ENCODE measurements at regions not wholly inside any gene's neighbourhood (a gene's known extent, or its start where the extent isn't known, plus 50 kb on each side); places are given as distances from the start of the nearest gene placed in this dataset.

GRCh38 chr11:95686265-95686664 is 103.3 kb downstream of the FAM76B start:
- Histone ChIP-seq H3K27ac (ENCODE audit: low read depth, low read length) (no peak overlapping the region), H3K9ac (ENCODE audit: low read length) (no peak overlapping the region), H3K27me3 (ENCODE audit: control insufficient read depth, insufficient read depth, low read length) (no peaks in the 10 kb centered on the region)

GRCh38 chr11:95684701-95685100 is 104.9 kb downstream of the FAM76B start:
- no peak overlapping the region for H3K4me3 ChIP-seq (ENCODE audit: low read length)
- H3K4me1 ChIP-seq (ENCODE audit: control insufficient read depth, insufficient read depth, low read length), result peaks cover 8% of the 10 kb centered on the region
- H3K27me3 ChIP-seq (ENCODE audit: control insufficient read depth, insufficient read depth, low read length), result no peaks in the 10 kb centered on the region
- H3K27ac ChIP-seq (ENCODE audit: low read depth, low read length), result no peak overlapping the region
- no peaks in the 10 kb centered on the region for H3K36me3 ChIP-seq (ENCODE audit: control insufficient read depth, insufficient read depth, low read length)
- H3K9ac ChIP-seq (ENCODE audit: low read length), result no peak overlapping the region

More at GRCh38 chr11:95686265-95686664, 103.3 kb downstream of the FAM76B start:
- Histone ChIP-seq H3K4me1 (ENCODE audit: control insufficient read depth, insufficient read depth, low read length) (no peaks in the 10 kb centered on the region), H3K4me3 (ENCODE audit: low read length) (no peak overlapping the region), H3K36me3 (ENCODE audit: control insufficient read depth, insufficient read depth, low read length) (no peaks in the 10 kb centered on the region)

GRCh38 chr11:95684170-95684569 is 105.4 kb downstream of the FAM76B start:
- Histone ChIP-seq H3K36me3 (ENCODE audit: control insufficient read depth, insufficient read depth, low read length) (no peaks in the 10 kb centered on the region), H3K4me1 (ENCODE audit: control insufficient read depth, insufficient read depth, low read length) (peaks cover 8% of the 10 kb centered on the region), H3K4me3 (ENCODE audit: low read length) (no peak overlapping the region), H3K27ac (ENCODE audit: low read depth, low read length) (no peak overlapping the region), H3K27me3 (ENCODE audit: control insufficient read depth, insufficient read depth, low read length) (no peaks in the 10 kb centered on the region), H3K9ac (ENCODE audit: low read length) (no peak overlapping the region)

- H3K4me3 ChIP-seq (ENCODE audit: low read length), result no peak overlapping the region
- peaks cover 8% of the 10 kb centered on the region for H3K4me1 ChIP-seq (ENCODE audit: control insufficient read depth, insufficient read depth, low read length)
- no peak overlapping the region for H3K27ac ChIP-seq (ENCODE audit: low read depth, low read length)
Observed at GRCh38 chr11:95682552-95682951, 107.0 kb downstream of the FAM76B start.

GRCh38 chr11:95680169-95680929 is 109.2 kb downstream of the FAM76B start:
- Histone ChIP-seq H3K4me3 (ENCODE audit: low read length) (no peak overlapping the region), H3K27ac (ENCODE audit: low read depth, low read length) (peak overlapping the region; percentile 8), H3K4me1 (ENCODE audit: control insufficient read depth, insufficient read depth, low read length) (peaks cover 8% of the 10 kb centered on the region), H3K36me3 (ENCODE audit: control insufficient read depth, insufficient read depth, low read length) (no peaks in the 10 kb centered on the region), H3K27me3 (ENCODE audit: control insufficient read depth, insufficient read depth, low read length) (no peaks in the 10 kb centered on the region), H3K9ac (ENCODE audit: low read length) (no peak overlapping the region)

More at GRCh38 chr11:95682552-95682951, 107.0 kb downstream of the FAM76B start:
- Histone ChIP-seq H3K27me3 (ENCODE audit: control insufficient read depth, insufficient read depth, low read length) (no peaks in the 10 kb centered on the region), H3K36me3 (ENCODE audit: control insufficient read depth, insufficient read depth, low read length) (no peaks in the 10 kb centered on the region), H3K9ac (ENCODE audit: low read length) (no peak overlapping the region)

- Histone ChIP-seq H3K27me3 (ENCODE audit: control insufficient read depth, insufficient read depth, low read length) (no peaks in the 10 kb centered on the region), H3K36me3 (ENCODE audit: control insufficient read depth, insufficient read depth, low read length) (no peaks in the 10 kb centered on the region), H3K4me3 (ENCODE audit: low read length) (no peak overlapping the region), H3K27ac (ENCODE audit: low read depth, low read length) (no peak overlapping the region), H3K9ac (ENCODE audit: low read length) (no peak overlapping the region), H3K4me1 (ENCODE audit: control insufficient read depth, insufficient read depth, low read length) (peaks cover 8% of the 10 kb centered on the region)
Observed at GRCh38 chr11:95678988-95679387, 110.6 kb downstream of the FAM76B start.

GRCh38 chr11:95676308-95676707 is 113.3 kb downstream of the FAM76B start:
- H3K4me3 ChIP-seq (ENCODE audit: low read length), result no peak overlapping the region
- H3K9ac ChIP-seq (ENCODE audit: low read length), result no peak overlapping the region
- no peaks in the 10 kb centered on the region for H3K36me3 ChIP-seq (ENCODE audit: control insufficient read depth, insufficient read depth, low read length)
- H3K27ac ChIP-seq (ENCODE audit: low read depth, low read length), result no peak overlapping the region
- peaks cover 8% of the 10 kb centered on the region for H3K4me1 ChIP-seq (ENCODE audit: control insufficient read depth, insufficient read depth, low read length)
- no peaks in the 10 kb centered on the region for H3K27me3 ChIP-seq (ENCODE audit: control insufficient read depth, insufficient read depth, low read length)

- H3K9ac ChIP-seq (ENCODE audit: low read length), result no peak overlapping the region
- no peaks in the 10 kb centered on the region for H3K36me3 ChIP-seq (ENCODE audit: control insufficient read depth, insufficient read depth, low read length)
- no peak overlapping the region for H3K27ac ChIP-seq (ENCODE audit: low read depth, low read length)
- H3K4me1 ChIP-seq (ENCODE audit: control insufficient read depth, insufficient read depth, low read length), result peaks cover 4% of the 10 kb centered on the region
- H3K27me3 ChIP-seq (ENCODE audit: control insufficient read depth, insufficient read depth, low read length), result no peaks in the 10 kb centered on the region
- no peak overlapping the region for H3K4me3 ChIP-seq (ENCODE audit: low read length)
Observed at GRCh38 chr11:95675585-95675984, 114.0 kb downstream of the FAM76B start.

- H3K4me1 ChIP-seq (ENCODE audit: control insufficient read depth, insufficient read depth, low read length), result no peaks in the 10 kb centered on the region
- no peaks in the 10 kb centered on the region for H3K36me3 ChIP-seq (ENCODE audit: control insufficient read depth, insufficient read depth, low read length)
- no peak overlapping the region for H3K27ac ChIP-seq (ENCODE audit: low read depth, low read length)
- H3K27me3 ChIP-seq (ENCODE audit: control insufficient read depth, insufficient read depth, low read length), result no peaks in the 10 kb centered on the region
- no peak overlapping the region for H3K4me3 ChIP-seq (ENCODE audit: low read length)
- H3K9ac ChIP-seq (ENCODE audit: low read length), result no peak overlapping the region
Observed at GRCh38 chr11:95674657-95675358, 114.8 kb downstream of the FAM76B start.

- H3K4me3 ChIP-seq (ENCODE audit: low read length), result no peak overlapping the region
- no peak overlapping the region for H3K9ac ChIP-seq (ENCODE audit: low read length)
- H3K4me1 ChIP-seq (ENCODE audit: control insufficient read depth, insufficient read depth, low read length), result no peaks in the 10 kb centered on the region
- H3K36me3 ChIP-seq (ENCODE audit: control insufficient read depth, insufficient read depth, low read length), result no peaks in the 10 kb centered on the region
- no peak overlapping the region for H3K27ac ChIP-seq (ENCODE audit: low read depth, low read length)
- H3K27me3 ChIP-seq (ENCODE audit: control insufficient read depth, insufficient read depth, low read length), result no peaks in the 10 kb centered on the region
Observed at GRCh38 chr11:95671768-95672167, 117.8 kb downstream of the FAM76B start.

GRCh38 chr11:95668131-95668530 is 121.5 kb downstream of the FAM76B start:
- H3K9ac ChIP-seq (ENCODE audit: low read length), result no peak overlapping the region
- H3K4me3 ChIP-seq (ENCODE audit: low read length), result no peak overlapping the region
- H3K27me3 ChIP-seq (ENCODE audit: control insufficient read depth, insufficient read depth, low read length), result no peaks in the 10 kb centered on the region
- no peaks in the 10 kb centered on the region for H3K4me1 ChIP-seq (ENCODE audit: control insufficient read depth, insufficient read depth, low read length)
- H3K27ac ChIP-seq (ENCODE audit: low read depth, low read length), result no peak overlapping the region
- H3K36me3 ChIP-seq (ENCODE audit: control insufficient read depth, insufficient read depth, low read length), result no peaks in the 10 kb centered on the region

GRCh38 chr11:95661162-95661561 is 128.4 kb downstream of the FAM76B start:
- no peaks in the 10 kb centered on the region for H3K27me3 ChIP-seq (ENCODE audit: control insufficient read depth, insufficient read depth, low read length)

GRCh38 chr11:95660038-95660437 is 129.5 kb downstream of the FAM76B start:
- H3K9ac ChIP-seq (ENCODE audit: low read length), result no peak overlapping the region
- no peaks in the 10 kb centered on the region for H3K36me3 ChIP-seq (ENCODE audit: control insufficient read depth, insufficient read depth, low read length)
- no peak overlapping the region for H3K27ac ChIP-seq (ENCODE audit: low read depth, low read length)
- no peaks in the 10 kb centered on the region for H3K4me1 ChIP-seq (ENCODE audit: control insufficient read depth, insufficient read depth, low read length)
- H3K4me3 ChIP-seq (ENCODE audit: low read length), result no peak overlapping the region
- H3K27me3 ChIP-seq (ENCODE audit: control insufficient read depth, insufficient read depth, low read length), result no peaks in the 10 kb centered on the region

More at GRCh38 chr11:95661162-95661561, 128.4 kb downstream of the FAM76B start:
- Histone ChIP-seq H3K9ac (ENCODE audit: low read length) (no peak overlapping the region), H3K4me3 (ENCODE audit: low read length) (no peak overlapping the region), H3K36me3 (ENCODE audit: control insufficient read depth, insufficient read depth, low read length) (no peaks in the 10 kb centered on the region), H3K4me1 (ENCODE audit: control insufficient read depth, insufficient read depth, low read length) (no peaks in the 10 kb centered on the region), H3K27ac (ENCODE audit: low read depth, low read length) (no peak overlapping the region)

All from rectal smooth muscle tissue (tissue), 1 donor.